Lung (tissue), 11 donors: ENCODE measurements at regions not wholly inside any gene's neighbourhood (a gene's known extent, or its start where the extent isn't known, plus 50 kb on each side); places are given as distances from the start of the nearest gene placed in this dataset.

Experiments
- ATAC-seq: fragments of 200-7000 bp; cut with Tn5 transposase; one replicate; pipeline ENCODE4 v1.9.1; 2020; ENCODE audit warnings: moderate number of reproducible peaks; ENCODE audit not compliant: insufficient read depth, low FRiP score
- DNase-seq, 3 donors: peaks; one replicate each; pipeline ENCODE4 v3.0.0-alpha.2; 2013 to 2017
- H3K27ac ChIP-seq, 2 donors: one replicate each; pipeline ENCODE4 v1.5.1; 2013; ENCODE audit warnings: mild to moderate bottlenecking in 2 of 2, moderate library complexity in 2 of 2, control low read depth in 1 of 2, inconsistent platforms in 1 of 2, low read depth in 1 of 2, low read length in 1 of 2
- H3K27me3 ChIP-seq, 3 donors: one replicate each; pipeline ENCODE4 v1.5.1; 2013; ENCODE audit warnings: low read length in 2 of 3; ENCODE audit not compliant: control insufficient read depth in 3 of 3, insufficient read depth in 3 of 3
- H3K36me3 ChIP-seq, 4 donors: one replicate each; pipeline ENCODE4 v1.5.1; 2013; ENCODE audit warnings: low read length in 4 of 4, mild to moderate bottlenecking in 1 of 4, moderate library complexity in 1 of 4; ENCODE audit not compliant: control insufficient read depth in 4 of 4, insufficient read depth in 4 of 4
- H3K4me1 ChIP-seq, 5 donors: one replicate each; pipeline ENCODE4 v1.5.1; 2013; ENCODE audit warnings: low read length in 5 of 5, mild to moderate bottlenecking in 2 of 5, moderate library complexity in 1 of 5; ENCODE audit not compliant: control insufficient read depth in 5 of 5, insufficient read depth in 5 of 5
- H3K4me3 ChIP-seq: one replicate; pipeline ENCODE4 v1.5.1; 2013; ENCODE audit warnings: mild to moderate bottlenecking, control low read depth, moderate library complexity
- H3K9ac ChIP-seq, 2 donors: one replicate each; pipeline ENCODE4 v1.5.1; 2013; ENCODE audit warnings: low read length in 2 of 2, control low read depth in 1 of 2; ENCODE audit not compliant: insufficient read depth in 1 of 2
- H3K9me3 ChIP-seq, 4 donors: one replicate each; pipeline ENCODE4 v1.5.1; 2013; ENCODE audit warnings: low read length in 3 of 4, mild to moderate bottlenecking in 1 of 4, moderate library complexity in 1 of 4; ENCODE audit not compliant: control insufficient read depth in 4 of 4, insufficient read depth in 3 of 4
- WGBS, 2 donors: extraction: QIAGEN DNeasy Blood & Tissue Kit; methylation state at CpG; one replicate each; pipeline ENCODE4 v1.1.7; 2013; 5-methylcytosine and 5-hydroxymethylcytosine counted together
- TF ChIP-seq, protein P1 (sequence below): IDR thresholded peaks from 2 replicates; pipeline ENCODE4 v1.5.1; 2012; ENCODE audit warnings: mild to moderate bottlenecking; ENCODE audit errors: control extremely low read depth, extremely low read depth
- donor health status: control.
- donor health status: control.
- donor health status: Bipolar disorder and iron deficiency.
- donor health status: healthy.
- donor health status: DM: yes; HTN: yes; CAD: no.

DNA sequence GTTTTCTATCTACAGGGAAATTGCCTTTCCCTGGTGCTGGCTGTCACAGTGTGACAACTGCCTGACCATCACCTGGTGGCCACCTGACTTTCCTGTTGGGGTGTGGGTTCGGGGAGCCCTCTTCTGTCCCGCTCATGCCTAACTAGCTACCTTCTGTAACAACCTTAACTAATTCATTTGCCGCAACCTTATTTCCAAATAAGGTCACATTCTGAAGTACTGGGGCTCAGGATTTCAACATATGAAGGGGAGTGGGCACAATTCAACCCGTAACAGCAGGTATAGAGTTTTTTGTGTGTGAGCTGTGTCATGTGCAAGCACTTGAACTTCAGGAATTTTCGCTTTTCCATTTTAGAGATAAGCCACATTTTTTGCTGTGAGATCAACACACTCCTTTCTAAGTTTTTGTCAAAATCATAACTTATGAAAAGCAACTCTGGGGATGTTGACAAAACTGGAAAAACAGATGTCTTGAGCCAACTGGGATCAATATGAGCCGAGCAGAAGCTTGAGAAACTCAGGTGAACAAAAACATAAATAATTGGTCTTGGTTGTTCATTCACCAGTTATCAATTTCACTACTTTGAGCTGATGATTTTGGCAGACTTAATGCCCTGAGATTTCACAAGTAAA, 242.0 kb upstream of the RGMA start:
- no peaks in the 10 kb centered on the region for H3K9me3 ChIP-seq
- peaks cover 0 to 24% (median 21%) of the 10 kb centered on the region in 3 donors for H3K27me3 ChIP-seq
- TF ChIP-seq, protein P1, sequence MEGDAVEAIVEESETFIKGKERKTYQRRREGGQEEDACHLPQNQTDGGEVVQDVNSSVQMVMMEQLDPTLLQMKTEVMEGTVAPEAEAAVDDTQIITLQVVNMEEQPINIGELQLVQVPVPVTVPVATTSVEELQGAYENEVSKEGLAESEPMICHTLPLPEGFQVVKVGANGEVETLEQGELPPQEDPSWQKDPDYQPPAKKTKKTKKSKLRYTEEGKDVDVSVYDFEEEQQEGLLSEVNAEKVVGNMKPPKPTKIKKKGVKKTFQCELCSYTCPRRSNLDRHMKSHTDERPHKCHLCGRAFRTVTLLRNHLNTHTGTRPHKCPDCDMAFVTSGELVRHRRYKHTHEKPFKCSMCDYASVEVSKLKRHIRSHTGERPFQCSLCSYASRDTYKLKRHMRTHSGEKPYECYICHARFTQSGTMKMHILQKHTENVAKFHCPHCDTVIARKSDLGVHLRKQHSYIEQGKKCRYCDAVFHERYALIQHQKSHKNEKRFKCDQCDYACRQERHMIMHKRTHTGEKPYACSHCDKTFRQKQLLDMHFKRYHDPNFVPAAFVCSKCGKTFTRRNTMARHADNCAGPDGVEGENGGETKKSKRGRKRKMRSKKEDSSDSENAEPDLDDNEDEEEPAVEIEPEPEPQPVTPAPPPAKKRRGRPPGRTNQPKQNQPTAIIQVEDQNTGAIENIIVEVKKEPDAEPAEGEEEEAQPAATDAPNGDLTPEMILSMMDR, result no peak
- no peak overlapping the region for H3K4me3 ChIP-seq
- no peak overlapping the region for H3K27ac ChIP-seq
- DNase-seq (peak; percentile 37 to 84 (median 56)), ATAC-seq (no peak)
- no peak overlapping the region for H3K9ac ChIP-seq
- 63 to 77% methylated on average over 6 of the region's 6 CpGs for WGBS, 2 donors
- H3K4me1 ChIP-seq, result peaks cover 0 to 5% (median 0%) of the 10 kb centered on the region in 5 donors
- no peaks in the 10 kb centered on the region for H3K36me3 ChIP-seq

DNA sequence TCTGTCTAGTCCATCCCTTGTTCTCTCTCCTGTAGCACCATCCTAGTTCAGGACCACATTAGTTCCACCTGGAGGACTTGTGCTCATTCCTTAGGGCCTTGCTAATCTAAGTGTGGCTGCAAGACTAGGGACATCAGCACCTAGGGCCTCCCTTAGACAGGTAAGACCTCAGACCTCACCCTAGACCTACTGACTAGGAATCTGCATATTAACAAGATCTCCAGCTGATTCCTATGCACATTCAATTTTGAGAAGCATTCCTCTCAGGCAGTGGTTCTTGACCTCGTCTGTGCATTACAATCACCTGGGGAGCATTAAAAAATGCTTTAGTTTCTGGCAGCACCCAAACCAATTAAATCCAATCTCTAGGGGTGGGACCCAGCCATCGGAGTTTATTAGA, 238.4 kb upstream of the RGMA start:
- Histone ChIP-seq H3K4me3 (no peak overlapping the region), H3K9ac (no peak overlapping the region), H3K9me3 (no peaks in the 10 kb centered on the region), H3K27me3 (peaks cover 0 to 5% (median 3%) of the 10 kb centered on the region in 3 donors), H3K36me3 (no peaks in the 10 kb centered on the region), H3K27ac (no peak overlapping the region), H3K4me1 (peaks cover 0 to 8% (median 0%) of the 10 kb centered on the region in 5 donors)
- TF ChIP-seq, protein P1, result no peak
- ATAC-seq (no peak), DNase-seq (no peak)
- 66 to 75% methylated on average over 2 of the region's 2 CpGs for WGBS, 2 donors

DNA sequence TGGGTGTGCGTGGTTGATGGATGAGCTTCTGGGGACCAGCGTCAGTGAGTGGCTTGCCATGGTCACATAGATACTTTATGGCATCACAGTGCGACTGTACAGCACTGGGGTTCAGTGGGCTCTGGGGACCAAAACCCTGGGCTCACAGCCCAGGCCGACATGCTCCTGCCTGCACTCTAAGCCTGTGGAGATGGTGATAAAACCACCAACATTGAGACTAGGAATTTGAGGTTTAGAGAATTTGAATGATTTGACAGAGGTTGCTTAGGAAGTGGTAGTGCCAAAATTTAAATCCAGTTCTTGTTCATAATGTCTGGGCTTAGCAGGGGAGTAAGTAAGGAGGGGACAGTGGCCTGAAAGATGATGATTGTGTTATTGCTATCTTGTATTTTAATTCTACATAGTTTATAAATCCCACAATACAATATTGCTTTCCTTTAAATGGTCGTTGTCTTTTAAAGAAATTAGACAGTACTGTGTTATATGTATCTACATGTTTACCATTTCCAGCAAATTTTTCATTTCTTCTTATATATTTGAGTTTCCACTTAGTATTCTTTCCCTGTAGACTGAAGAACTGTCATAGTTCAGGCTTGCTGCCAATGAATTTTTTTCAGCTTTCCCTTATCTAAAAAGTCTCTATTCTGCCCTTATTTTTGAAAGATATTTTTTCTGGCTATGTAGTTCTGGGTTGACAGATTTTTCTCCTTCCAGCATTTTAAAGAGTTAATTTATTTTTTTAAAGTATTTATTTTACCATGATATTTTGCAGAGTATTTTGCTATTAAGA, 235.4 kb upstream of the RGMA start:
- Histone ChIP-seq H3K4me1 (peaks cover 0 to 6% (median 0%) of the 10 kb centered on the region in 5 donors), H3K4me3 (no peak overlapping the region)
- DNase-seq, result no peak

More for the DNA sequence above, 235.4 kb upstream of the RGMA start:
- Histone ChIP-seq H3K36me3 (no peaks in the 10 kb centered on the region), H3K9ac (no peak overlapping the region), H3K27ac (no peak overlapping the region), H3K27me3 (no peaks in the 10 kb centered on the region), H3K9me3 (no peaks in the 10 kb centered on the region)
- no peak for ATAC-seq
- TF ChIP-seq, protein P1, result no peak
- 80 to 91% methylated on average over 5 of the region's 5 CpGs for WGBS, 2 donors
